Lung (tissue), 11 donors: ENCODE measurements at regions not wholly inside any gene's neighbourhood (a gene's known extent, or its start where the extent isn't known, plus 50 kb on each side); places are given as distances from the start of the nearest gene placed in this dataset.

Experiments used
- ATAC-seq: fragments of 200-7000 bp; cut with Tn5 transposase; one replicate; pipeline ENCODE4 v1.9.1; 2020; ENCODE audit warnings: moderate number of reproducible peaks; ENCODE audit not compliant: insufficient read depth, low FRiP score
- DNase-seq, 3 donors: peaks; one replicate each; pipeline ENCODE4 v3.0.0-alpha.2; 2013 to 2017
- H3K27ac ChIP-seq, 2 donors: one replicate each; pipeline ENCODE4 v1.5.1; 2013; ENCODE audit warnings: mild to moderate bottlenecking in 2 of 2, moderate library complexity in 2 of 2, control low read depth in 1 of 2, inconsistent platforms in 1 of 2, low read depth in 1 of 2, low read length in 1 of 2
- H3K27me3 ChIP-seq, 3 donors: one replicate each; pipeline ENCODE4 v1.5.1; 2013; ENCODE audit warnings: low read length in 2 of 3; ENCODE audit not compliant: control insufficient read depth in 3 of 3, insufficient read depth in 3 of 3
- H3K36me3 ChIP-seq, 4 donors: one replicate each; pipeline ENCODE4 v1.5.1; 2013; ENCODE audit warnings: low read length in 4 of 4, mild to moderate bottlenecking in 1 of 4, moderate library complexity in 1 of 4; ENCODE audit not compliant: control insufficient read depth in 4 of 4, insufficient read depth in 4 of 4
- H3K4me1 ChIP-seq, 5 donors: one replicate each; pipeline ENCODE4 v1.5.1; 2013; ENCODE audit warnings: low read length in 5 of 5, mild to moderate bottlenecking in 2 of 5, moderate library complexity in 1 of 5; ENCODE audit not compliant: control insufficient read depth in 5 of 5, insufficient read depth in 5 of 5
- H3K4me3 ChIP-seq: one replicate; pipeline ENCODE4 v1.5.1; 2013; ENCODE audit warnings: mild to moderate bottlenecking, control low read depth, moderate library complexity
- H3K9ac ChIP-seq, 2 donors: one replicate each; pipeline ENCODE4 v1.5.1; 2013; ENCODE audit warnings: low read length in 2 of 2, control low read depth in 1 of 2; ENCODE audit not compliant: insufficient read depth in 1 of 2
- H3K9me3 ChIP-seq, 4 donors: one replicate each; pipeline ENCODE4 v1.5.1; 2013; ENCODE audit warnings: low read length in 3 of 4, mild to moderate bottlenecking in 1 of 4, moderate library complexity in 1 of 4; ENCODE audit not compliant: control insufficient read depth in 4 of 4, insufficient read depth in 3 of 4
- CTCF ChIP-seq: IDR thresholded peaks from 2 replicates; pipeline ENCODE4 v1.5.1; 2012; ENCODE audit warnings: mild to moderate bottlenecking; ENCODE audit errors: control extremely low read depth, extremely low read depth
- WGBS, 2 donors: extraction: QIAGEN DNeasy Blood & Tissue Kit; methylation state at CpG; one replicate each; pipeline ENCODE4 v1.1.7; 2013; 5-methylcytosine and 5-hydroxymethylcytosine counted together
- donor health status: control.
- donor health status: control.
- donor health status: Bipolar disorder and iron deficiency.
- donor health status: healthy.
- donor health status: DM: yes; HTN: yes; CAD: no.

- DNase-seq = peak in 1 of 3 donors; percentile 3
- 7 to 15% methylated on average over 14 to 16 of the region's 16 CpGs for WGBS, 2 donors
Measured at GRCh38 chr18:72692086-72692485, 147.9 kb upstream of the CBLN2 start.

GRCh38 chr18:72687736-72688135 lies 143.6 kb upstream of the CBLN2 start:
- no peaks in the 10 kb centered on the region for H3K36me3 ChIP-seq
- WGBS, 2 donors = 73 to 81% methylated on average over 4 of the region's 4 CpGs
- no peak overlapping the region for H3K4me3 ChIP-seq
- TF ChIP-seq CTCF = no peak
- H3K27me3 ChIP-seq = no peaks in the 10 kb centered on the region
- no peak overlapping the region for H3K27ac ChIP-seq
- ATAC-seq (no peak), DNase-seq (no peak)
- H3K9ac ChIP-seq = no peak overlapping the region
- no peaks in the 10 kb centered on the region for H3K9me3 ChIP-seq
- no peaks in the 10 kb centered on the region for H3K4me1 ChIP-seq

More at GRCh38 chr18:72692086-72692485, 147.9 kb upstream of the CBLN2 start:
- no peaks in the 10 kb centered on the region for H3K9me3 ChIP-seq
- H3K4me1 ChIP-seq = no peaks in the 10 kb centered on the region
- no peak for TF ChIP-seq CTCF
- ATAC-seq = no peak
- H3K27me3 ChIP-seq = no peaks in the 10 kb centered on the region
- no peak overlapping the region for H3K4me3 ChIP-seq
- H3K36me3 ChIP-seq = no peaks in the 10 kb centered on the region
- no peak overlapping the region for H3K9ac ChIP-seq
- H3K27ac ChIP-seq = no peak overlapping the region

GRCh38 chr18:72675394-72675793 lies 131.3 kb upstream of the CBLN2 start:
- ATAC-seq (no peak), DNase-seq (peak in 1 of 3 donors; percentile 10)
- Histone ChIP-seq H3K27me3 (no peaks in the 10 kb centered on the region), H3K4me1 (no peaks in the 10 kb centered on the region), H3K9me3 (no peaks in the 10 kb centered on the region), H3K9ac (no peak overlapping the region), H3K4me3 (no peak overlapping the region), H3K27ac (no peak overlapping the region), H3K36me3 (no peaks in the 10 kb centered on the region)
- WGBS, 2 donors = 69 to 84% methylated on average over 10 of the region's 10 CpGs
- no peak for TF ChIP-seq CTCF

DNA sequence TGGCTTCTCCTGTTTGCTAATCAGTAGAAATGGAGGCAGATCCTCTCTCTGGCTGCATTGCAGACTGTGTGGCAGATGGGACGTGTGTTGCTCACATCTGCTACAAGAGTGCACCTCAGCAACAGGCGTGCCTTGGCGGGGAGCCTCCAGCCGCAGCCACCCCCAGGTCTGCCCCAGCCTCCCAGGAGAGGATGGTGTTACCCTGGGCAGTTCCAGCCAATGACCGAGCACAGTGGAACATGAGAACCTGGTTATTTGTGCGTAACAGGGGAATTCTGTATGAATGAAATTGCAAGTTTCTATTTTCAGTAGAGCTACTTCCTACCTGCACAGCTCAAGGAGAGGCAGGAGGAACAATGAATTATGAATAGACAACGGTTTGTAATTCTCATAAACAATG lies 130.6 kb upstream of the CBLN2 start:
- H3K27ac ChIP-seq = no peak overlapping the region
- no peak for ATAC-seq
- no peaks in the 10 kb centered on the region for H3K4me1 ChIP-seq
- H3K9ac ChIP-seq = no peak overlapping the region
- H3K27me3 ChIP-seq = no peaks in the 10 kb centered on the region
- no peak for TF ChIP-seq CTCF
- no peak for DNase-seq
- no peaks in the 10 kb centered on the region for H3K9me3 ChIP-seq
- H3K36me3 ChIP-seq = no peaks in the 10 kb centered on the region
- WGBS, 2 donors = 86 to 87% methylated on average over 7 of the region's 7 CpGs
- no peak overlapping the region for H3K4me3 ChIP-seq
